ENCODE measurements at regions not wholly inside any gene's neighbourhood (a gene's known extent, or its start where the extent isn't known, plus 50 kb on each side); places are given as distances from the start of the nearest gene placed in this dataset.

GRCh38 chr12:128133321-128134073, 133.5 kb upstream of the TMEM132C start:
- Histone ChIP-seq H3K4me2 (ENCODE audit: control insufficient read depth, insufficient read depth) (no peak overlapping the region), H3K27me3 (replicated peaks in 1 of 2; ENCODE audit: control insufficient read depth in 2 of 2, insufficient read depth in 2 of 2, low read length in 1 of 2) (no peaks in the 10 kb centered on the region), H3K4me1 (ENCODE audit: control insufficient read depth, insufficient read depth, low read length) (no peaks in the 10 kb centered on the region), H3K9ac (ENCODE audit: control insufficient read depth, insufficient read depth, low read length) (no peak overlapping the region), H3K36me3 (ENCODE audit: control insufficient read depth in 2 of 2, insufficient read depth in 2 of 2, low read length in 1 of 2) (no peaks in the 10 kb centered on the region), H3K79me2 (ENCODE audit: control insufficient read depth, insufficient read depth, low read length) (no peaks in the 10 kb centered on the region), H4K20me1 (ENCODE audit: control insufficient read depth, insufficient read depth) (no peaks in the 10 kb centered on the region), H2AFZ (ENCODE audit: control insufficient read depth, low read depth, low read length) (no peak overlapping the region), H3K27ac (ENCODE audit: control insufficient read depth, insufficient read depth) (no peak overlapping the region), H3K9me3 (replicated peaks; ENCODE audit: control insufficient read depth, insufficient read depth, low read length) (no peaks in the 10 kb centered on the region), H3K4me3 (no peak overlapping the region)
- 22% methylated on average over 7 of the region's 7 CpGs for WGBS (ENCODE audit: insufficient coverage, insufficient replicate concordance, low lambda C conversion rate, missing lambda C conversion rate)
- intact Hi-C loops (cut with micrococcal nuclease; ENCODE audit: unreplicated experiment), result no loop called here
- TF ChIP-seq SUPT20H (IDR thresholded peaks at IDR 0.05; ENCODE audit: borderline replicate concordance, control insufficient read depth, low read depth, low read length) (no peak), ZNF274 (IDR thresholded peaks at IDR 0.05; ENCODE audit: insufficient read depth, insufficient read length) (no peak), CBX5 (IDR thresholded peaks at IDR 0.05; ENCODE audit: low read depth) (no peak), CHD4 (IDR thresholded peaks at IDR 0.05) (no peak), NR2F1 (conservative IDR thresholded peaks at IDR 0.05) (no peak), CBFB (IDR thresholded peaks at IDR 0.05; ENCODE audit: low read depth) (no peak), FOS (IDR thresholded peaks at IDR 0.05; ENCODE audit: borderline replicate concordance, extremely low read depth, insufficient read length) (no peak), E2F8 (IDR thresholded peaks at IDR 0.05; ENCODE audit: low read depth, partially characterized antibody) (no peak)
- TF ChIP-seq, protein P1, sequence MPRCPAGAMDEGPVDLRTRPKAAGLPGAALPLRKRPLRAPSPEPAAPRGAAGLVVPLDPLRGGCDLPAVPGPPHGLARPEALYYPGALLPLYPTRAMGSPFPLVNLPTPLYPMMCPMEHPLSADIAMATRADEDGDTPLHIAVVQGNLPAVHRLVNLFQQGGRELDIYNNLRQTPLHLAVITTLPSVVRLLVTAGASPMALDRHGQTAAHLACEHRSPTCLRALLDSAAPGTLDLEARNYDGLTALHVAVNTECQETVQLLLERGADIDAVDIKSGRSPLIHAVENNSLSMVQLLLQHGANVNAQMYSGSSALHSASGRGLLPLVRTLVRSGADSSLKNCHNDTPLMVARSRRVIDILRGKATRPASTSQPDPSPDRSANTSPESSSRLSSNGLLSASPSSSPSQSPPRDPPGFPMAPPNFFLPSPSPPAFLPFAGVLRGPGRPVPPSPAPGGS (IDR thresholded peaks at IDR 0.05; ENCODE audit: borderline replicate concordance, insufficient read depth, low read depth, low read length, poor library complexity, severe bottlenecking), result no peak
- ChIA-PET CTCF (interaction anchor here (1.3 kb wide), 1 partner anchor 40 kb away, joined by 3 read pairs; no protein-coding TSS in a partner anchor), RAD21 (ENCODE audit: unreplicated experiment) (no interaction called here), POLR2A (no interaction called here), SMC1A (ENCODE audit: uncharacterized antibody, unreplicated experiment) (no interaction called here)
- DNase-seq (ENCODE audit: low read depth, low spot score) (no peak), FAIRE-seq (no peak), ATAC-seq (no peak)
- no TSS peak for BruUV-seq (replicated peaks)
- in situ Hi-C loops (cut with MboI), result no loop called here
